GM21825 (cell line): ENCODE measurements at regions not wholly inside any gene's neighbourhood (a gene's known extent, or its start where the extent isn't known, plus 50 kb on each side); places are given as distances from the start of the nearest gene placed in this dataset.
"Not testable (repeated sequence)": the region's sequence is repeated elsewhere in the genome, so short reads cannot be mapped to it uniquely, and the experiment has no call there.

Source experiments
- ATAC-seq: cut with Tn5 transposase; IDR thresholded peaks from one replicate; pipeline ENCODE4 v1.9.1; 2021; ENCODE audit warnings: mild to moderate bottlenecking, moderate library complexity; ENCODE audit not compliant: unreplicated experiment

GRCh38 chr4:20196476-20196875 is 55.2 kb upstream of the SLIT2 start:
- no peak for ATAC-seq

DNA sequence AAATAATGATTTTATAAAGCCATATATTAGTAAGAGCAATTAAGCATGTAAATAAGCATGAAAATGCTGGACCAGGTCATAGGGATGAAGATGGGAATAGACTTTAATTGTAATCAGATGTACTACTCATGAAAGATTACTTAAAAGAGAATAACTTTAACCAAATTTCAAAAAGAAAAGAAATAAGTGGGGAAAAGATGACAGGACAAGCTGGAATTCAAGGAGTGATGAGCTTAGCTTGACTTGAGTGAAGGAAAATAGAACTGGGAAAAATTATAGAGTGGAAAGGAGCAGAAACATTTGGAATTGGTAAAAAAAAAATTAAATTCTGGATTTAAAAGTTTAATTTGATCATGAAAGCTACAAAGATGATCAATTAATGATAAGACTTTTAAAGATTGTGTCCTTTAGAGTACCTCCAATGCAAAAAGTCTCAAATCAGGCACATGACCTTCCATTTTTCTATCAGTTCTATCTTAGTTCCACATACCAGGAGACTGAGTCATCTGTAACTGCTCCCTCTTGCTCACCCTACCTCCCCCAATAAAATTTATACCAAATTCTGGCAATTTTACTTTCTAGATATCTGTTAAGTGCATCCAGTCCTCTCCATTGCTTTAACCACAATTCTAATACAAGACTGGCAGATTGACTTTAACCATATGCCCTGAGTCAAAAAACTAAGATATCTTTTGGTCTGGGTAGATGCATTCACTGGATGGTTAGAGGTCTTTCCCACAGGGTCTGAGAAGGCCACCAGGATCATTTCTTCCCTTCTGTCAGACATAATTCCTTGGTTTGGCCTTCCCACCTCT is 56.4 kb upstream of the SLIT2 start:
- ATAC-seq, result no peak

DNA sequence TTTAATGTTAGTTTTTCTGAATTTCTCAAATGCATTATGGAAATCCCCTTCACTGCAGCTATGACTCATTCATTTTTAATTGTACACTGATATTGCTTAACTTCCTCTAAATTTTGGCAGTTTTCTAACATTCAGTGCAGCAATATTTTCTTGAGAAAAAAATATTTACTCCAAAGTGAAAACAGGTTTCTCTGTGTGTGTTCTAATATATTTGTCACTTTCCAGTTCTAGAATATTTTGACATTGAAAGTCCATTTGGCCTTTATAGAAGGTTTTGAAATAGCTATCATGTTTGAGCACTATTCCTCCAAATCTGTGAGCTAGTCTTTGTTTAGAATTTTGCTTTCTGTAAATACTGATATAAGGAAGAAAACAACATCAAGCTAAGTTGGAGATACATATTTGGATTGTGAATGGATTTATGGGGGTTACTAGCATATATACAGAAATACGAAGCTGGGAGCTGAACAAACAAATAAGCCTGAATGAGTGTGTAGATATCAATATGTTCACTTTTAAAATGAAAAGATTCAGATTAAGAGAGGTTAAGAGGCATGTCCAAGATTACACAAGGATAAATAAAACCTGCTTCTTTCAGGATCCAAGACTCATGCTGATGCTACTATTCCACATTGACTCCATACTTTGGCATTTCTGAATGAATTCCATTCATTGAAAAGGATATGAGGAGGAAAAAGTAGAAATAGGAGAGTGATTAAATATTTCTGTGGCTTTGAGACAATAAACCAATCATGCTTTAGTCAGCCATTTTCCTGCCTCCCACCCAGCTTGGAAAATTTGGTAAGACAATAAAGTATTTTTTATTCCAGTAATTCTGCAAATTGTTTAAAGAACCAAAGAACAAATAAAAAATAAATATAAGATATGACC is 57.3 kb upstream of the SLIT2 start:
- ATAC-seq, result no peak

GRCh38 chr4:20193141-20193936 is 58.4 kb upstream of the SLIT2 start:
- ATAC-seq, result no peak

- ATAC-seq, result no peak
These were observed 59.0 kb upstream of the SLIT2 start for GRCh38 chr4:20192736-20193135.

GRCh38 chr4:20185103-20185502 is 66.6 kb upstream of the SLIT2 start:
- ATAC-seq, result no peak

- ATAC-seq, result not testable (repeated sequence)
These were observed 68.6 kb upstream of the SLIT2 start for GRCh38 chr4:20183131-20183530.

DNA sequence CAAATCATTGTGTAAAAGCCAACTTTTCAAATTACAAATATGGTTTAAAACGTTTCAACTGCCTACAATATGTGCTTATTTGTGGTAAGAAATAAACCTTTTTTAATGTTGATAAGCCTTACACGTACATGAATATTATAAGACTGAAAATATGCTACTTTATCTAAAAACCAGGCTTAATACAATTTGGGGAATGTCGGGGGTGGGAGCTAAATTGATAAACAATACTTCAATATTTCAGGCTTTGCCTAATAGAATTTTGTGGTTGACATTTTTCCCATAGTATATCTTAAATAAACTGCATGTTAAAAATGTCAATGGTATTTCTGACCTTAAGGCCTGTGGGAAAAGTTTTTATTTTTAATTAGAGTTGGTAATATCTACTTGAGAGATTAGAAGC is 69.8 kb upstream of the SLIT2 start:
- ATAC-seq, result no peak

GRCh38 chr4:20180509-20180908 is 71.2 kb upstream of the SLIT2 start:
- ATAC-seq, result no peak

- no peak for ATAC-seq
These were observed 72.7 kb upstream of the SLIT2 start for GRCh38 chr4:20178902-20179576.

- no peak for ATAC-seq
These were observed 74.8 kb upstream of the SLIT2 start for GRCh38 chr4:20176881-20177280.

DNA sequence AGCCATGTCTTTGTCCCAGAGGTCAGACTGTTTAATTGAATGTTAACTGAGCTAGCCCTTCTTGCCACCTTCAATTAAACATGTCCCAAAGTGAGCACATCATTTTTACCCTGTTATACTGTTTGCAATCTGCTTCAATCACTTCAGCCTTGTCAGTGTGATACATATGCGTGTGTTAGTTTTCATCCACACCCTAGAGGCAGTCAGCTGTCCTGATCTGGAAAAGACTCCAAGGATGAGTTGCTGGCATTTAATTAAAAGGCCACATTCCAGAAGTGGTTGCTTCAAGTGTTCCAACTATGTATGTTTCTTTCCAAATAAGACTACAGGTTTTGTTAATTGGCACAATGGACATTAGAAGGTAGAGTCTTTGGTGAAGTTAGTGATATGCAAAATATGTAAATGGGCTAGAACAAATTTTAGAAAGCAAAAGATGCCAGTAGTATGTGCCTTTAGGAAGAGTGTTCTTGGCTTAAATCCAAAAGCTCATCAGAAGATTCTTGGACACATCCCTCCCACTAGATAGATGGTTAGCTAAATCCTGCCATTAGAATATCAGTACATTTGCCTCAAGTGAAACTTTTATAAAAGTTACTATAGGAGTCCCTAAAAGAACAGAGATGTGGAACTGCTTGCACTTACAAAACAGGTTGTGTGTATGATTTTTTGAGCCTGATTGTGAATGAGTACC is 79.5 kb upstream of the SLIT2 start:
- ATAC-seq, result no peak

DNA sequence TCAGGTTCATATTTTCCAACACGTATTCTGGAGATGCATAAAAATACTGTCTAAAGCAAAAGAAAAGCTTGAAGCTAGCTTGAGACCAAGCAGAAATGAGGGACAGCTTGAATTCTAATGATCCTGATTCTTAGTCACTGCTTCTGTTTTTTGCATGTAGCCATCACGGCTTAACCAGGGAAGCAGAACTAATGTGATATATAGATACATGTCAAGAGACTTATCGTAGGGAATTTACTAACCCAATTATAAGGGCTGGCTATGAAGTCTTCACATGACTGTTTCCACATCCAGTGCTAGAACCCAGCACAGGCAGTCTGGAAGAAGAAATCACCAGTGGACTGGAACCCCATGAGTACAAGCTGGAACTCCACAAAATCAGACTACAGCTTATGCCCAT is 85.2 kb upstream of the SLIT2 start:
- no peak for ATAC-seq

- ATAC-seq, result no peak
These were observed 92.2 kb upstream of the SLIT2 start for GRCh38 chr4:20159516-20159915.

DNA sequence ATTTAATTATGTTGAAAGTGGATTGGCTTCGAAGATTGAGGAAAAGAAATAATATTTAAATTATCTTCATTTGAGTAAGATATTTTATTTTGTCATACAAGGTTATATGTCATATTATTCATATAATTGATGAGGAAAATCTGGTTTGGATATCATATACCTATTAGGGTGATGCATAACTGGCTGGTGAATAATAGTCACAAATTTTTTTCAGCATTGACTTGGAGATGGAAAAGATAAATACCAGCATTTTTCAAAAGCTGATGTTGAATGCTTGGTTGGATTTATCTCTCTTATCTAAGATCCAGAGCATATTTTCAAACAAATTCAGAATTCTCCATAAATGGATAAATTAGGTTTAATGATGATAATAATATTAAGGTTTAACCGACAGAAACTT is 93.5 kb upstream of the SLIT2 start:
- no peak for ATAC-seq

DNA sequence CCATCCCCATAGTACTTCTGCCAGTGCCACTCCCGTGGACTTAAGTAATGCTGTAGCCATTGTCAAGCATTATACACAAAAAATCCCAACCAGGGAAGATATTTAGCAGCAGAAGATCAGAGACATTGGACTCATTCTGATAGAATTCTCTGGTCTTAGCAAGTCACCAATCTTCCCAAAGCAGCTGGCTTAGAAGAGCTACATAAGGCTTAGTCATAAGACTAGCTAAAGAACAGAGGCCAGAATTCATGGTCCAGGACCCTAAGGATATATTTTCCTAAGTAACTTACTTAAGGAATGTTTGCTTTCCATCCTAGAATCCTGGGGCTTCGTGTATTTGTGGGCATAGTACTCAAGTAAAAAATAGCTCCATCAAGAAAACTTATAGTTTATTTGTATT is 100.3 kb upstream of the SLIT2 start:
- ATAC-seq, result no peak

GRCh38 chr4:20149143-20149542 is 102.6 kb upstream of the SLIT2 start:
- ATAC-seq, result not testable (repeated sequence)

DNA sequence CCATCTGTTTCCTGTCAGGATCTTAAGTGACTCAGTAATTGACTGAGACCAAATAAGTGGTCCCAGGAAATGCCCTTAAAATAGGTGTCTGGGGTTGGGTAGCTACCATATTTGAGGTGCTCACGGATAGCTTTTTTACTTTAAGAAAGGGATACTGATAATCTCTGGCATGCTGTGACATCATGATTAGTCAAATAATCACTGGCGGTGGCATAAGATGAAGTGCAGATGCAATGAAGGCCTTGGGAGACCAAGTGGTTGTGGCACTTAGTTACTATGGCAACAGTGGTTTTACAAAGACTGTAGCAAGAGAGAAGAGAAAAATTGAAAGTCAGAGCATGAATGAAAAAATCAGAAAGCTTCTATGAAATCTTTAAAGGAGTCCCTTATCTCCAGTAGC is 114.5 kb upstream of the SLIT2 start:
- no peak for ATAC-seq

- ATAC-seq, result no peak
These were observed 124.1 kb upstream of the SLIT2 start for GRCh38 chr4:20127626-20128025.

GRCh38 chr4:20126906-20127305 is 124.8 kb upstream of the SLIT2 start:
- no peak for ATAC-seq
